H1 (cell line): ENCODE measurements at regions not wholly inside any gene's neighbourhood (a gene's known extent, or its start where the extent isn't known, plus 50 kb on each side); places are given as distances from the start of the nearest gene placed in this dataset.

Experiments
- CTCF ChIA-PET: fragments of 300-600 bp; sonication (Branson Sonifier 250); formaldehyde crosslinking; loops from one replicate; lab custom pipeline; 2021; ENCODE audit not compliant: partially characterized antibody; lab: Charles Lee
- POLR2A ChIA-PET: fragments of 300-600 bp; sonication (Branson Sonifier 250); formaldehyde crosslinking; loops from one replicate; lab custom pipeline; 2021; ENCODE audit warnings: inconsistent platforms; ENCODE audit not compliant: partially characterized antibody; lab: Charles Lee
- DNase-seq, 2 experiments: peaks; one replicate each; pipeline versions ENCODE4 v3.0.0 to v3.0.0-alpha.2; 2010 to 2022; ENCODE audit warnings: low spot score in 2 of 2, low read depth in 1 of 2, mixed read lengths in 1 of 2
- FAIRE-seq: peaks from 2 replicates; lab custom pipeline; 2011; peaks lifted over from hg19 to GRCh38; lab: Jason Lieb, UNC
- H2AFZ ChIP-seq: 2 replicates; pipeline ENCODE4 v1.8.1; 2012; ENCODE audit warnings: low read length, inconsistent platforms
- H2AK5ac ChIP-seq: 2 replicates; pipeline ENCODE4 v1.6.1; 2013; ENCODE audit warnings: low read depth, low read length
- H2BK120ac ChIP-seq: replicated peaks from 2 replicates; pipeline ENCODE3; 2013; ENCODE audit warnings: low read depth, low read length, inconsistent platforms
- H2BK12ac ChIP-seq: 2 replicates; pipeline ENCODE4 v1.6.1; 2013; ENCODE audit warnings: low read depth, low read length
- H2BK15ac ChIP-seq: 2 replicates; pipeline ENCODE4 v1.6.1; 2013; ENCODE audit warnings: low read length
- H2BK20ac ChIP-seq: 2 replicates; pipeline ENCODE4 v1.6.1; 2013; ENCODE audit warnings: low read length
- H2BK5ac ChIP-seq: 2 replicates; pipeline ENCODE4 v1.6.1; 2013; ENCODE audit warnings: low read depth, low read length
- H3K14ac ChIP-seq: 2 replicates; pipeline ENCODE4 v1.6.1; 2013; ENCODE audit warnings: inconsistent platforms; ENCODE audit not compliant: insufficient read length
- H3K18ac ChIP-seq: 2 replicates; pipeline ENCODE4 v1.6.1; 2013; ENCODE audit warnings: low read length; ENCODE audit errors: extremely low read depth
- H3K23ac ChIP-seq: 2 replicates; pipeline ENCODE4 v1.6.1; 2013; ENCODE audit warnings: inconsistent platforms; ENCODE audit not compliant: insufficient read length
- H3K23me2 ChIP-seq: 2 replicates; pipeline ENCODE4 v1.6.1; 2013; ENCODE audit warnings: low read depth, low read length
- H3K27ac ChIP-seq: 2 replicates; pipeline ENCODE4 v1.6.1; 2011; ENCODE audit warnings: low read depth, low read length, inconsistent platforms
- H3K27me3 ChIP-seq, 4 experiments: replicated peaks in 1 of 4; 1 replicate in 1 of 4; 2 replicates in 3 of 4; pipeline versions ENCODE4 v1.6.1 to v1.8.1; 2011 to 2013; ENCODE audit warnings: low read length in 3 of 4, mild to moderate bottlenecking in 3 of 4, inconsistent platforms in 2 of 4, mixed read lengths in 2 of 4, moderate library complexity in 1 of 4; ENCODE audit not compliant: control insufficient read depth in 3 of 4, insufficient read depth in 3 of 4; ENCODE audit errors: extremely low read depth in 1 of 4
- H3K36me3 ChIP-seq, 4 experiments: 2 replicates each; pipeline versions ENCODE4 v1.6.1 to v1.8.1; 2011 to 2013; ENCODE audit warnings: mild to moderate bottlenecking in 4 of 4, low read length in 3 of 4, moderate library complexity in 2 of 4, control low read depth in 1 of 4, inconsistent platforms in 1 of 4; ENCODE audit not compliant: insufficient read depth in 4 of 4, control insufficient read depth in 2 of 4
- H3K4ac ChIP-seq: replicated peaks from 2 replicates; pipeline ENCODE3; 2013; ENCODE audit warnings: low read length, low read depth, mixed read lengths, inconsistent platforms; ENCODE audit not compliant: insufficient read length
- H3K4me1 ChIP-seq, 4 experiments: replicated peaks in 1 of 4; 1 replicate in 1 of 4; 2 replicates in 3 of 4; pipeline versions ENCODE4 v1.6.1 to v1.8.1; 2011 to 2013; ENCODE audit warnings: low read length in 3 of 4, inconsistent platforms in 2 of 4, mixed read lengths in 1 of 4; ENCODE audit not compliant: insufficient read depth in 4 of 4, control insufficient read depth in 3 of 4
- H3K4me2 ChIP-seq, 2 experiments: 2 replicates each; pipeline versions ENCODE4 v1.6.1 to v1.8.1; 2011 to 2013; ENCODE audit warnings: low read depth in 2 of 2, low read length in 2 of 2, control low read depth in 1 of 2, inconsistent platforms in 1 of 2, mild to moderate bottlenecking in 1 of 2; ENCODE audit not compliant: insufficient read depth in 1 of 2
- H3K4me3 ChIP-seq, 4 experiments: fragments of 200-600, 300-600 bp in 1 of 4; sonication (generic), shearing (Covaris generic), sonication (Bioruptor Twin) in 1 of 4; 2 replicates each; pipeline versions ENCODE4 v1.5.1 to v1.8.1; 2011 to 2016; ENCODE audit warnings: low read length in 4 of 4, low read depth in 3 of 4, control low read depth in 2 of 4, inconsistent platforms in 2 of 4, mild to moderate bottlenecking in 2 of 4, mixed read lengths in 1 of 4, moderate library complexity in 1 of 4; ENCODE audit not compliant: insufficient read depth in 2 of 4; ENCODE audit errors: extremely low read depth in 1 of 4
- H3K56ac ChIP-seq: replicated peaks from 2 replicates; pipeline ENCODE3; 2013; ENCODE audit warnings: low read depth, mild to moderate bottlenecking, mixed read lengths, low read length, inconsistent platforms; ENCODE audit not compliant: insufficient read length
- H3K79me1 ChIP-seq: 2 replicates; pipeline ENCODE4 v1.6.1; 2013; ENCODE audit warnings: low read depth, low read length, control low read depth
- H3K79me2 ChIP-seq, 2 experiments: 2 replicates each; pipeline versions ENCODE4 v1.6.1 to v1.8.1; 2012 to 2013; ENCODE audit warnings: low read length in 2 of 2, mild to moderate bottlenecking in 2 of 2, inconsistent platforms in 1 of 2; ENCODE audit not compliant: insufficient read depth in 2 of 2, control insufficient read depth in 1 of 2
- H3K9ac ChIP-seq, 4 experiments: replicated peaks in 1 of 4; 1 replicate in 1 of 4; 2 replicates in 3 of 4; pipeline versions ENCODE4 v1.6.1 to v1.8.1; 2011 to 2013; ENCODE audit warnings: low read depth in 3 of 4, low read length in 3 of 4, control low read depth in 2 of 4, mild to moderate bottlenecking in 2 of 4, moderate library complexity in 2 of 4, inconsistent platforms in 1 of 4; ENCODE audit errors: extremely low read depth in 1 of 4
- H3K9me3 ChIP-seq, 2 experiments: 2 replicates each; pipeline versions ENCODE4 v1.6.1 to v1.8.1; 2012 to 2013; ENCODE audit warnings: mild to moderate bottlenecking in 2 of 2, moderate library complexity in 2 of 2, control low read depth in 1 of 2, inconsistent platforms in 1 of 2, low read depth in 1 of 2, low read length in 1 of 2, mixed read lengths in 1 of 2; ENCODE audit not compliant: insufficient read depth in 2 of 2
- H4K20me1 ChIP-seq, 2 experiments: replicated peaks in 1 of 2; 2 replicates each; pipeline versions ENCODE3 to v1.8.1; 2011 to 2013; ENCODE audit warnings: inconsistent platforms in 2 of 2, low read length in 2 of 2, mild to moderate bottlenecking in 1 of 2; ENCODE audit not compliant: insufficient read depth in 2 of 2, control insufficient read depth in 1 of 2
- H4K5ac ChIP-seq: 2 replicates; pipeline ENCODE4 v1.6.1; 2013; ENCODE audit warnings: low read length, low read depth, mixed read lengths, inconsistent platforms; ENCODE audit not compliant: insufficient read length
- H4K8ac ChIP-seq: 2 replicates; pipeline ENCODE4 v1.8.0; 2013; ENCODE audit warnings: mild to moderate bottlenecking, moderate library complexity, low read length, inconsistent platforms; ENCODE audit not compliant: insufficient read depth; ENCODE audit errors: extremely low read depth
- H4K91ac ChIP-seq: replicated peaks from 2 replicates; pipeline ENCODE3; 2013; ENCODE audit warnings: low read length, mixed read lengths, inconsistent platforms; ENCODE audit not compliant: insufficient read length
- BRCA1 ChIP-seq: IDR thresholded peaks from 2 replicates; pipeline ENCODE4 v1.6.1; 2012; ENCODE audit warnings: low read depth, low read length, improper control_type of control experiment
- CBX5 ChIP-seq: fragments of 300-800, 300-1000 bp; sonication (generic); IDR thresholded peaks from 2 replicates; pipeline ENCODE4 v1.7.1; 2016; ENCODE audit warnings: antibody characterized with exemption, low read length, low read depth
- EGR1 ChIP-seq: IDR thresholded peaks from 2 replicates; pipeline ENCODE4 v1.6.1; 2011; ENCODE audit warnings: low read depth, low read length, borderline replicate concordance
- JUND ChIP-seq: IDR thresholded peaks from 2 replicates; pipeline ENCODE4 v1.6.1; 2011; ENCODE audit warnings: mild to moderate bottlenecking, improper control_type of control experiment, low read length
- POLR2AphosphoS5 ChIP-seq: IDR thresholded peaks from 2 replicates; pipeline ENCODE4 v1.6.1; 2011; ENCODE audit warnings: low read depth, low read length
- POU5F1 ChIP-seq: IDR thresholded peaks from 2 replicates; pipeline ENCODE4 v1.6.1; 2011; ENCODE audit warnings: low read depth, mild to moderate bottlenecking, low read length, moderate library complexity
- SIX5 ChIP-seq: IDR thresholded peaks from 2 replicates; pipeline ENCODE4 v1.6.1; 2011; ENCODE audit warnings: mild to moderate bottlenecking, low read depth, low read length
- SRF ChIP-seq: IDR thresholded peaks from 2 replicates; pipeline ENCODE4 v1.6.1; 2011; ENCODE audit warnings: mild to moderate bottlenecking, low read depth, low read length, moderate library complexity
- YY1 ChIP-seq: IDR thresholded peaks from 2 replicates; pipeline ENCODE4 v1.6.1; 2011; ENCODE audit warnings: low read depth, mild to moderate bottlenecking, low read length
- WGBS, 2 experiments: shearing (Covaris generic) in 1 of 2; methylation state at CpG; one replicate each; pipeline versions ENCODE4 v1.1.6 to v1.1.7; 2013 to 2015; ENCODE audit warnings: low lambda C conversion rate in 2 of 2, mixed read lengths in 2 of 2, inconsistent platforms in 1 of 2, low coverage in 1 of 2, missing lambda C conversion rate in 1 of 2; ENCODE audit not compliant: insufficient replicate concordance in 2 of 2, insufficient coverage in 1 of 2, insufficient read length in 1 of 2; ENCODE audit errors: extremely low coverage in 1 of 2, missing lambda C conversion rate in 1 of 2; 5-methylcytosine and 5-hydroxymethylcytosine counted together

DNA sequence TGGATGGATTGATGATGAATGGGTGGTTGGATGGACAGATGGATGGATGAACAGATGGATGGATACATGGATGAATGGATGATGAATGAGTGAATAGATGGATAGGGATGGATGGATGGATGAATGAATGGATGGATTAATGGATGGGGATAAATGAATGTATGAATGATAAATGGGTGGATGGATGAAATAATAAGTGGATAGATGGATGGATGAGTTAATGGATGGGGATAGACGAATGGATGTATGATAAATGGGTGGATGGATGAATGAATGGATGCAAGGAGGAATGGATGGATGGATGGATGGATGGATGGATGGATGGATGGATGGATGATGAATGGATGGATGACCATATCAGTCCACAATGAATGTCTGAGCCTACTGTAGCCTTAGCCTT is 381.9 kb downstream of the SETD4 start:
- Histone ChIP-seq H3K27ac (no peak overlapping the region), H3K4me2 (no peak overlapping the region), H2AK5ac (no peak overlapping the region), H3K9ac (no peak overlapping the region), H2AFZ (no peak overlapping the region), H3K4ac (no peak overlapping the region), H4K20me1 (peaks cover 0 to 2% of the 10 kb centered on the region in 2 experiments), H3K27me3 (no peaks in the 10 kb centered on the region), H2BK15ac (no peak overlapping the region), H2BK5ac (no peak overlapping the region), H2BK12ac (no peak overlapping the region), H3K23ac (no peak overlapping the region), H3K56ac (peak overlapping the region; percentile 33), H3K79me1 (no peaks in the 10 kb centered on the region), H3K18ac (no peak overlapping the region), H4K8ac (no peak overlapping the region), H2BK120ac (no peak overlapping the region), H3K4me3 (no peak overlapping the region), H3K4me1 (no peaks in the 10 kb centered on the region), H3K79me2 (no peaks in the 10 kb centered on the region), H3K36me3 (no peaks in the 10 kb centered on the region), H3K9me3 (no peaks in the 10 kb centered on the region), H3K23me2 (peaks cover 5% of the 10 kb centered on the region; the same call in 1 of the 2 replicates), H4K91ac (no peak overlapping the region), H3K14ac (no peak overlapping the region), H2BK20ac (no peak overlapping the region), H4K5ac (no peak overlapping the region)
- 85 to 100% methylated on average over 1 of the region's 1 CpG for WGBS, 2 experiments
- FAIRE-seq: no peak
- POLR2A ChIA-PET: no interaction called here
- no peak for TF ChIP-seq JUND
- TF ChIP-seq BRCA1: no peak
- TF ChIP-seq YY1: no peak
- no peak for TF ChIP-seq CBX5
- TF ChIP-seq EGR1: no peak
- no peak for TF ChIP-seq POU5F1
- no peak for TF ChIP-seq POLR2AphosphoS5
- TF ChIP-seq SRF: no peak
- no peak for TF ChIP-seq SIX5
- CTCF ChIA-PET: interaction anchor here (0.5 kb wide), 1 partner anchor 39 kb away, joined by 3 read pairs; no protein-coding TSS in a partner anchor
- DNase-seq: no peak
